NCI-H1092 (cell line): ENCODE measurements at regions not wholly inside any gene's neighbourhood (a gene's known extent, or its start where the extent isn't known, plus 50 kb on each side); places are given as distances from the start of the nearest gene placed in this dataset.

Experiments used
- DNase-seq: peaks from one replicate; lab custom pipeline; 2025; lab: John Stamatoyannopoulos, UW

- no peak for DNase-seq
These were observed 52.0 kb upstream of the IRX6 start for GRCh38 chr16:55271945-55272513.

GRCh38 chr16:55272744-55273143 is 51.3 kb upstream of the IRX6 start:
- DNase-seq: no peak

GRCh38 chr16:55273356-55273755 is 50.6 kb upstream of the IRX6 start:
- no peak for DNase-seq

- DNase-seq: no peak
These were observed 50.0 kb upstream of the IRX6 start for GRCh38 chr16:55273959-55274358.
